ENCODE measurements at regions not wholly inside any gene's neighbourhood (a gene's known extent, or its start where the extent isn't known, plus 50 kb on each side); places are given as distances from the start of the nearest gene placed in this dataset.

- Histone ChIP-seq H3K4me3 (ENCODE audit: low read depth, low read length) (no peak overlapping the region), H3K27ac (no peak overlapping the region), H3K27me3 (replicated peaks) (no peaks in the 10 kb centered on the region), H3K36me3 (replicated peaks) (no peaks in the 10 kb centered on the region)
- no peak for DNase-seq
- no peak for TF ChIP-seq CTCF (IDR thresholded peaks at IDR 0.05; ENCODE audit: low read depth, low read length, missing control alignments)
- in situ Hi-C loops (cut with HindIII; ENCODE audit: low pct_ligation_motif_present, low sequenced_read_pairs) = no loop called here
Measured at GRCh38 chr12:30827101-30828066, 72.6 kb upstream of the CAPRIN2 start.

GRCh38 chr12:30826276-30826675 is 71.5 kb upstream of the CAPRIN2 start:
- no peak for TF ChIP-seq CTCF (IDR thresholded peaks at IDR 0.05; ENCODE audit: low read depth, low read length, missing control alignments)
- in situ Hi-C loops (cut with HindIII; ENCODE audit: low pct_ligation_motif_present, low sequenced_read_pairs) = no loop called here
- no peaks in the 10 kb centered on the region for H3K27me3 ChIP-seq (replicated peaks)
- no peak for DNase-seq
- H3K36me3 ChIP-seq (replicated peaks) = no peaks in the 10 kb centered on the region
- no peak overlapping the region for H3K4me3 ChIP-seq (ENCODE audit: low read depth, low read length)
- no peak overlapping the region for H3K27ac ChIP-seq

GRCh38 chr12:30825341-30825740 is 70.6 kb upstream of the CAPRIN2 start:
- H3K4me3 ChIP-seq (ENCODE audit: low read depth, low read length) = no peak overlapping the region
- DNase-seq = no peak
- TF ChIP-seq CTCF (IDR thresholded peaks at IDR 0.05; ENCODE audit: low read depth, low read length, missing control alignments) = no peak
- in situ Hi-C loops (cut with HindIII; ENCODE audit: low pct_ligation_motif_present, low sequenced_read_pairs) = no loop called here
- no peaks in the 10 kb centered on the region for H3K36me3 ChIP-seq (replicated peaks)
- H3K27ac ChIP-seq = no peak overlapping the region
- H3K27me3 ChIP-seq (replicated peaks) = no peaks in the 10 kb centered on the region

- no peak overlapping the region for H3K4me3 ChIP-seq (ENCODE audit: low read depth, low read length)
- no peak overlapping the region for H3K27ac ChIP-seq
- in situ Hi-C loops (cut with HindIII; ENCODE audit: low pct_ligation_motif_present, low sequenced_read_pairs) = no loop called here
- TF ChIP-seq CTCF (IDR thresholded peaks at IDR 0.05; ENCODE audit: low read depth, low read length, missing control alignments) = no peak
- H3K27me3 ChIP-seq (replicated peaks) = no peaks in the 10 kb centered on the region
- no peaks in the 10 kb centered on the region for H3K36me3 ChIP-seq (replicated peaks)
- DNase-seq = no peak
Measured at GRCh38 chr12:30824311-30824710, 69.6 kb upstream of the CAPRIN2 start.

GRCh38 chr12:30823764-30824163 is 69.0 kb upstream of the CAPRIN2 start:
- H3K4me3 ChIP-seq (ENCODE audit: low read depth, low read length) = no peak overlapping the region
- in situ Hi-C loops (cut with HindIII; ENCODE audit: low pct_ligation_motif_present, low sequenced_read_pairs) = no loop called here
- no peak for TF ChIP-seq CTCF (IDR thresholded peaks at IDR 0.05; ENCODE audit: low read depth, low read length, missing control alignments)
- H3K27ac ChIP-seq = no peak overlapping the region
- no peak for DNase-seq
- no peaks in the 10 kb centered on the region for H3K27me3 ChIP-seq (replicated peaks)
- no peaks in the 10 kb centered on the region for H3K36me3 ChIP-seq (replicated peaks)
